ENCODE measurements at regions not wholly inside any gene's neighbourhood (a gene's known extent, or its start where the extent isn't known, plus 50 kb on each side); places are given as distances from the start of the nearest gene placed in this dataset.
A peak's percentile ranks its signal among the peaks of the same experiment; 100 is the strongest.

DNA sequence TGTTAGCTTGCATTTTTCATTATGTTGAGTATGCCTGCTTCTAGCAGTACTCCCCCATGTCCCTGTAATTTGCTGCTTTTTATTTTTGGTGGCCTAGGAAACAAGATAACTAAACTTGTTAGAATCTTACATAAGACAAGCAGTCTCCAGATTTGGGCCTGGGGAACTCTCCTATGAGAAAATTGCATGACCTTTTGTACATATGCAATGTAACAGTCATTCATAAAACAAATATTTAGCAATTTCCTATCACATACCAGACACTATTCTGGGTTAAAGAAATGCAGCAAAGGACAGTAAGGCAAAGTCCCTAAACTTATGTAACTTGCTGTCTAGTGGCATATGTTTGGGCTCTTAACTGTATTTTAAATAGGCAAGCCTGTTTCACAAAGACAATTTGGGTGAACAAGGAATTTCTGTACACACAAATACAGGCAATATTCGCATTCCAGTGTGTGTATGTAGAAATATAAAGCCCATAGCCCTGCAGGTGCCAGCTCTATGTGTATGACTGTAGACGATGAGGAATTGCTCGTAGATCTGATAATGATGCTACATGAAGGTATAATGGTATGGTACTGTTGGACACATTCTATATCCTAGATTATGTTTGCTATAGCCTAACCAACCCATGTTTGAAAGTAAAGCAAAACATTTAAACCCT is 305.2 kb upstream of the CITED2 start:
- H3K27ac Mint-ChIP-seq, result peak overlapping the region in 2 of 3 experiments; percentile 41 to 90
- TF ChIP-seq, protein P1, sequence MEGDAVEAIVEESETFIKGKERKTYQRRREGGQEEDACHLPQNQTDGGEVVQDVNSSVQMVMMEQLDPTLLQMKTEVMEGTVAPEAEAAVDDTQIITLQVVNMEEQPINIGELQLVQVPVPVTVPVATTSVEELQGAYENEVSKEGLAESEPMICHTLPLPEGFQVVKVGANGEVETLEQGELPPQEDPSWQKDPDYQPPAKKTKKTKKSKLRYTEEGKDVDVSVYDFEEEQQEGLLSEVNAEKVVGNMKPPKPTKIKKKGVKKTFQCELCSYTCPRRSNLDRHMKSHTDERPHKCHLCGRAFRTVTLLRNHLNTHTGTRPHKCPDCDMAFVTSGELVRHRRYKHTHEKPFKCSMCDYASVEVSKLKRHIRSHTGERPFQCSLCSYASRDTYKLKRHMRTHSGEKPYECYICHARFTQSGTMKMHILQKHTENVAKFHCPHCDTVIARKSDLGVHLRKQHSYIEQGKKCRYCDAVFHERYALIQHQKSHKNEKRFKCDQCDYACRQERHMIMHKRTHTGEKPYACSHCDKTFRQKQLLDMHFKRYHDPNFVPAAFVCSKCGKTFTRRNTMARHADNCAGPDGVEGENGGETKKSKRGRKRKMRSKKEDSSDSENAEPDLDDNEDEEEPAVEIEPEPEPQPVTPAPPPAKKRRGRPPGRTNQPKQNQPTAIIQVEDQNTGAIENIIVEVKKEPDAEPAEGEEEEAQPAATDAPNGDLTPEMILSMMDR (IDR thresholded peaks at IDR 0.05; ENCODE audit: unreplicated experiment in 3 of 3), result no peak
- H3K9me3 Mint-ChIP-seq, result peaks cover 3% of the 10 kb centered on the region
- peaks cover 17% of the 10 kb centered on the region for H3K4me1 Mint-ChIP-seq
- peaks cover 3% of the 10 kb centered on the region for H3K27me3 Mint-ChIP-seq (ENCODE audit: low read depth)
- H3K36me3 Mint-ChIP-seq (ENCODE audit: low read depth), result no peaks in the 10 kb centered on the region
- H3K4me3 Mint-ChIP-seq, result no peak overlapping the region

DNA sequence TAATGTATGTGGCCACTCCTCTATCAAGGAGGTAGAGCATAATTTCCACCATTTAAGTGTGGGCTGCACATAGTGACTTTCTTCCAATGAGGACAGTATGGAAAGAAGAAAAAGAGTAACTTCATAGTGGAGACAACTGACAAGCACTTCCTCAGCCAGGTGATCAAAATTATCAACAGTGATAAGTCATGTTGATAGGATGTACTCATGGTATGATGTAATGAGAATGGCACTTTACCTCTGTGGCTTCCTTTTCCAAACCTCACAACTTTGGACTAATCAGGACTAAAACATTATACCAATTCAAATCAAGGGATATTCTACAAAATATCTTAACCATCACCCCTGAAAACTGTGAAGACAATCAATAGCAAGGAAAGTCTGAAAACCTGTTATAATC is 302.3 kb upstream of the CITED2 start:
- Mint-ChIP-seq H3K4me1 (peaks cover 15% of the 10 kb centered on the region), H3K36me3 (ENCODE audit: low read depth) (no peaks in the 10 kb centered on the region), H3K9me3 (peaks cover 12% of the 10 kb centered on the region), H3K27me3 (ENCODE audit: low read depth) (no peaks in the 10 kb centered on the region), H3K4me3 (no peak overlapping the region), H3K27ac (no peak overlapping the region)
- TF ChIP-seq, protein P1 (IDR thresholded peaks at IDR 0.05; ENCODE audit: unreplicated experiment in 3 of 3), result no peak

DNA sequence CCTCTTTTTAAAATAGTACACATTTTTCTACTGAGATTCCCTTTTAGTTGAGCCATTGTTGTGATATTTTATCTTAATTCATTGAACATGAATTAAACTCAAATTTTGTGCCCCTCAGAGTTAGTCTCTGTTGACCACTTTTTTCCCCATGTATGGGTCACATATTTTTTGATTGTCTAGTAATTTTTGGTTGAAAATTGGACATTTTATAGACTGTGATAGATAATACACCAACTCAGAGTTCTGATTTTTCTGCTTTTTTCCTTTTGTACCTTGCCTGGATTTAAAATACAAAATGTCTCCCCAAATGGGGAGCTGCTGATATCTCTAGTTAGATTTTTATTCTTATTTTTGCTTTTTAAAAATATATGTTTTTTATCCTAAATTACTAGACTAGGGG is 291.8 kb upstream of the CITED2 start:
- no peak overlapping the region for H3K4me3 Mint-ChIP-seq
- peaks cover 47% of the 10 kb centered on the region for H3K9me3 Mint-ChIP-seq
- no peak overlapping the region for H3K27ac Mint-ChIP-seq
- H3K27me3 Mint-ChIP-seq (ENCODE audit: low read depth), result no peaks in the 10 kb centered on the region
- H3K36me3 Mint-ChIP-seq (ENCODE audit: low read depth), result peaks cover 27% of the 10 kb centered on the region
- TF ChIP-seq, protein P1 (IDR thresholded peaks at IDR 0.05; ENCODE audit: unreplicated experiment in 3 of 3), result no peak
- no peaks in the 10 kb centered on the region for H3K4me1 Mint-ChIP-seq

DNA sequence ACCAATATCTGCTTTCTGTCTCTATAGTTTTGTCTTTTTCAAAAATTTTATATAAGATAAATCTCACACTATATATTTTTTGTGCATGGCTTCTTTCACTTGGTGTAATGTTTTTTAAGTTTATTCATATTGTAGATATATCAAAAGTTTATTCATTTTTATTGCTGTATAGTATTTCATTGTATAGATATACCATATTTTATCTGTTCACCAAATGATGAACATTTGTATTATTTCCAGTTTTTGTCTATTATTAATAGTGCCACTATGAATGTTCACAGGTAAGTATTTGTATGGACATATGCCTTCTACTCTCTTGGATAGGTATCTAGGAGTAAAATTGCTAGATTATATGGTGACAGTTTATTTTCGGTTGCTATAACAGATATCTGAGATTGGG is 289.5 kb upstream of the CITED2 start:
- Mint-ChIP-seq H3K4me3 (no peak overlapping the region), H3K27me3 (ENCODE audit: low read depth) (no peaks in the 10 kb centered on the region), H3K36me3 (ENCODE audit: low read depth) (peaks cover 21% of the 10 kb centered on the region), H3K9me3 (peaks cover 39% of the 10 kb centered on the region), H3K27ac (no peak overlapping the region), H3K4me1 (no peaks in the 10 kb centered on the region)
- TF ChIP-seq, protein P1 (IDR thresholded peaks at IDR 0.05; ENCODE audit: unreplicated experiment in 3 of 3), result no peak

DNA sequence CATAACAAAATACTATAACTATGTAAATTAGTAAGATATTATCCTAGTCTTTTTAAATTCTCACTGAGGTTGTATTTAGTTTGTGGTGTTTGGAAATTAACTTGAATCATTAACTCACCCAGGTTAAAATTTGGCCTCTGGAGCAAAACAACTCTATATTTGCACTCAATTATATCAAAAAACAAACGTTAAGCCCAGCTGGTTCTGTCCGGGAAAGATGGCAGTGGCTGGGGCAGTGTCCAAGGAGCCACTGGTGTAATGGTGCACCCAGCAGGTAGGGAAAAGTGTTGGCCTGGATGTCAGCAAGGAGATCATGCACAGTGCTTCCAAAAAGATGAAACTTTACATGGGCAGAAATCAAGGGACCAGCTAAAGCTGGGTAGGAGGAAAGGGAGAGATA is 285.3 kb upstream of the CITED2 start:
- H3K27me3 Mint-ChIP-seq (ENCODE audit: low read depth), result no peaks in the 10 kb centered on the region
- TF ChIP-seq, protein P1 (IDR thresholded peaks at IDR 0.05; ENCODE audit: unreplicated experiment in 3 of 3), result no peak
- peak overlapping the region; percentile 76 to 83 (median 79) for H3K27ac Mint-ChIP-seq
- H3K9me3 Mint-ChIP-seq, result peaks cover 15% of the 10 kb centered on the region
- no peak overlapping the region for H3K4me3 Mint-ChIP-seq
- H3K36me3 Mint-ChIP-seq (ENCODE audit: low read depth), result peaks cover 11% of the 10 kb centered on the region
- peaks cover 6% of the 10 kb centered on the region for H3K4me1 Mint-ChIP-seq

DNA sequence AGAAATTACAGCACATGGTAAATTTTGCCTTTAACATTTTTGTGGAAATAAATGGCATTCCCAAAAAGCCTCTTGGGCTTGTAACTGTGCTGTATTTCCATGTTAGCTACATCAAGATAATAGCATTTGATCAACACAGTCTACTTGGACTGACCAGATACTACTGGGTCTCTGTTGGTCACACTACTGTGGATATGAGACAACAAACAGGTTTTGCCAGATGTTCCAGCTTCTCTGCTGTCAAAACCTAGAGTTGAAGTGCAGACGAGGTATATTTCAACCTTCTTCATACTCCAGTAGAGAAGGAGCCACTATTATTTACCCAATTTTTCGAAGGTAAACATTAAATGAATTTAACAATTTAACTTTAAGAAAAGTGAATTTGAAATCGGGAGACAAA is 284.7 kb upstream of the CITED2 start:
- peaks cover 6% of the 10 kb centered on the region for H3K4me1 Mint-ChIP-seq
- peak overlapping the region in 1 of 3 experiments; percentile 79 for H3K27ac Mint-ChIP-seq
- TF ChIP-seq, protein P1 (IDR thresholded peaks at IDR 0.05; ENCODE audit: unreplicated experiment in 3 of 3), result no peak
- H3K9me3 Mint-ChIP-seq, result peaks cover 10% of the 10 kb centered on the region
- no peaks in the 10 kb centered on the region for H3K27me3 Mint-ChIP-seq (ENCODE audit: low read depth)
- peaks cover 9% of the 10 kb centered on the region for H3K36me3 Mint-ChIP-seq (ENCODE audit: low read depth)
- no peak overlapping the region for H3K4me3 Mint-ChIP-seq

Measured in nephron (organoid).